ENCODE measurements at regions not wholly inside any gene's neighbourhood (a gene's known extent, or its start where the extent isn't known, plus 50 kb on each side); places are given as distances from the start of the nearest gene placed in this dataset.
A peak's percentile ranks its signal among the peaks of the same experiment; 100 is the strongest.

- H3K4me3 ChIP-seq (ENCODE audit: low read depth, low read length): no peak overlapping the region
- no peaks in the 10 kb centered on the region for H3K9me3 ChIP-seq (ENCODE audit: control insufficient read depth, insufficient read depth, low read length)
- no peak overlapping the region for H3K27ac ChIP-seq (ENCODE audit: low read depth, low read length)
- no peaks in the 10 kb centered on the region for H3K36me3 ChIP-seq (ENCODE audit: control insufficient read depth, insufficient read depth, low read length)
- DNase-seq (ENCODE audit: low read depth in 4 of 6, low spot score in 6 of 6): no peak
- 83% methylated on average over 3 of the region's 4 CpGs for WGBS (ENCODE audit: insufficient coverage)
- no peaks in the 10 kb centered on the region for H3K4me1 ChIP-seq (ENCODE audit: control insufficient read depth, insufficient read depth, low read length)
- H3K27me3 ChIP-seq (ENCODE audit: control insufficient read depth, insufficient read depth, low read length): no peaks in the 10 kb centered on the region
Measured at GRCh38 chr1:90650401-90650800, 66.7 kb downstream of the BARHL2 start.

DNA sequence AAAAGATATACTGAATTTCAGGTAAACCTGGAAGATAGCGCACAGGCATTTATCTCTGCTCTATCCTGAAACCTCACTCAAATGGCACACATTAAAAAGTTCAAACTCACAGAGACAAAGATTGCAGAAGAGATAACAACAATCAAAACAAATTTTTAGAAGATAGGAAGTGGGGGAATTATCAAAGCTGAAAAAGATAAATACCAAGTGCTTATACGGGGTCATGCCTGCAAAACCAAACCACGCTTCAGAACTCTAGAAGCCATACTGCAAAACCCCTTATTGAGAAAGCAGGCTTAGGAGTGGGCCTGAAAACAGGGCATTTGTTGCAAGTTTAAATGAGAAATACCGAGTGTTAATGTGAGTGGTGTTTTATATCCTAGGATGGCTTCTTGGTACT is 76.8 kb downstream of the BARHL2 start:
- Histone ChIP-seq H3K9me3 (ENCODE audit: control insufficient read depth, insufficient read depth, low read length) (no peaks in the 10 kb centered on the region), H3K4me3 (ENCODE audit: low read depth, low read length) (no peak overlapping the region), H3K27ac (ENCODE audit: low read depth, low read length) (no peak overlapping the region), H3K27me3 (ENCODE audit: control insufficient read depth, insufficient read depth, low read length) (no peaks in the 10 kb centered on the region), H3K36me3 (ENCODE audit: control insufficient read depth, insufficient read depth, low read length) (no peaks in the 10 kb centered on the region), H3K4me1 (ENCODE audit: control insufficient read depth, insufficient read depth, low read length) (no peaks in the 10 kb centered on the region)
- no peak for DNase-seq (ENCODE audit: low read depth in 4 of 6, low spot score in 6 of 6)
- no CpG with 5 or more reads among the region's 4 CpGs for WGBS (ENCODE audit: insufficient coverage)

DNA sequence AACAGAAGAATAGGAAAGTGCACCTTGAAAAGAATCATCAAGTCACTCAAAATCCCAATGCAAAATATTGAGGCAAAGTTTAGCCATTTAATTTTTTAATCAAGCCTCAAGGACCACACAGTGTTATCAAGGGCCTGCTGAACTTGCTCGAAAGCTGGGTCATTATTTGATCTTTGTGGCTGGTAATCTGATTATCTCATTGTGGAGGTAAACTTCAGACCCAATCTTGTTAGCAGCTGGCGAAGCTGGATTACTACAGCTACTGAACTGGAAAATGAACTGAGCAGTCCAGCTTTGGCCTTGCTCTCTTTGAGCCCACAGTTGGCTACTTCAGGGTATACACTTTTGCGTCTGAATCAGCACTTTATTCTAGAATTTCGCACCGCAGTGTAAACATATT is 94.4 kb downstream of the BARHL2 start:
- H3K9me3 ChIP-seq (ENCODE audit: control insufficient read depth, insufficient read depth, low read length): no peaks in the 10 kb centered on the region
- WGBS (ENCODE audit: insufficient coverage): 92% methylated on average over 5 of the region's 5 CpGs
- no peak for DNase-seq (ENCODE audit: low read depth in 4 of 6, low spot score in 6 of 6)
- H3K27ac ChIP-seq (ENCODE audit: low read depth, low read length): no peak overlapping the region
- H3K27me3 ChIP-seq (ENCODE audit: control insufficient read depth, insufficient read depth, low read length): no peaks in the 10 kb centered on the region
- H3K4me3 ChIP-seq (ENCODE audit: low read depth, low read length): no peak overlapping the region
- no peaks in the 10 kb centered on the region for H3K4me1 ChIP-seq (ENCODE audit: control insufficient read depth, insufficient read depth, low read length)
- H3K36me3 ChIP-seq (ENCODE audit: control insufficient read depth, insufficient read depth, low read length): no peaks in the 10 kb centered on the region

DNA sequence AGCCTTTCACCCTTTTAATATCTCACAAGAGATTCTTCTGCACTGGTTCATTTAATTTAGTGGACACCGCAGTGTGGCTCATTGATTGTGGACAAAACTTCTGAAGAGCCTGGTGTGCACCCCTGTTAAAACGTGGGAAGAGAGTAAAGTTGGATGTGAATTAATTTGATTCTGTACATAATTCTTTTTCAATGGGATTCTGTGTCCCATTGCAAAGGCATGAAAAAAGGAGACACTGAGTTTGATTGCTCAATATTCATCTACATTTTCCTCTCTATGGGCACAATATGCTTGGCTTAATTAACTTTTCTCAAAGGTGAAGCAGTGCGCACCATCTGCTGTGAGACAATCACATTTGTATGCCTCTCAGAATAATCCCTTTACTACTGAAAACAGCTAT is 95.1 kb downstream of the BARHL2 start:
- 43% methylated on average over 2 of the region's 3 CpGs for WGBS (ENCODE audit: insufficient coverage)
- peak in 1 of 6 donors; percentile 56 for DNase-seq (ENCODE audit: low read depth in 4 of 6, low spot score in 6 of 6)

DNA sequence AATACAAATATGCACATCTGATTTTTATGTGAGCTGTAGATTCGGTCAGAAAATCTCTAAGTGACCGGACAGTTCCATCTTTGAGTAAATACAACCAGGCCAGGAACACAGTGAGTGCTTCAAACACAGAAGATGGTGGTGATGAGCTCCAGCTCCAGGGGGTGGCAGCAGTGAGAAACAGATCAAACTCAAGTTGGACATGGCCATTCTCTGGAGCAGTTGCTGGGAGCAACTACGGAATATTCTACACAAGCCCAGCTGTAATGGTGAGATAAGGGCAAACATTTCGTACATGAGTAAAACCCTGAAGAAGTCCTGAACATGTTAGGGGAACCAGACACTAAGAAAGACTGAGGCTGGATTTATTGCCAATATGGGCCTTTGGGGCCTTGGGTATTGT is 100.7 kb downstream of the BARHL2 start:
- 89% methylated on average over 4 of the region's 4 CpGs for WGBS (ENCODE audit: insufficient coverage)
- Histone ChIP-seq H3K4me1 (ENCODE audit: control insufficient read depth, insufficient read depth, low read length) (no peaks in the 10 kb centered on the region), H3K4me3 (ENCODE audit: low read depth, low read length) (no peak overlapping the region), H3K27ac (ENCODE audit: low read depth, low read length) (no peak overlapping the region), H3K36me3 (ENCODE audit: control insufficient read depth, insufficient read depth, low read length) (no peaks in the 10 kb centered on the region), H3K9me3 (ENCODE audit: control insufficient read depth, insufficient read depth, low read length) (no peaks in the 10 kb centered on the region), H3K27me3 (ENCODE audit: control insufficient read depth, insufficient read depth, low read length) (no peaks in the 10 kb centered on the region)
- no peak for DNase-seq (ENCODE audit: low read depth in 4 of 6, low spot score in 6 of 6)

More for the DNA sequence above, 95.1 kb downstream of the BARHL2 start:
- no peak overlapping the region for H3K4me3 ChIP-seq (ENCODE audit: low read depth, low read length)
- H3K4me1 ChIP-seq (ENCODE audit: control insufficient read depth, insufficient read depth, low read length): no peaks in the 10 kb centered on the region
- no peak overlapping the region for H3K27ac ChIP-seq (ENCODE audit: low read depth, low read length)
- H3K36me3 ChIP-seq (ENCODE audit: control insufficient read depth, insufficient read depth, low read length): no peaks in the 10 kb centered on the region
- H3K9me3 ChIP-seq (ENCODE audit: control insufficient read depth, insufficient read depth, low read length): no peaks in the 10 kb centered on the region
- no peaks in the 10 kb centered on the region for H3K27me3 ChIP-seq (ENCODE audit: control insufficient read depth, insufficient read depth, low read length)

- Histone ChIP-seq H3K4me3 (ENCODE audit: low read depth, low read length) (no peak overlapping the region), H3K4me1 (ENCODE audit: control insufficient read depth, insufficient read depth, low read length) (no peaks in the 10 kb centered on the region), H3K36me3 (ENCODE audit: control insufficient read depth, insufficient read depth, low read length) (no peaks in the 10 kb centered on the region), H3K9me3 (ENCODE audit: control insufficient read depth, insufficient read depth, low read length) (no peaks in the 10 kb centered on the region), H3K27ac (ENCODE audit: low read depth, low read length) (no peak overlapping the region), H3K27me3 (ENCODE audit: control insufficient read depth, insufficient read depth, low read length) (no peaks in the 10 kb centered on the region)
- 83% methylated on average over 1 of the region's 1 CpG for WGBS (ENCODE audit: insufficient coverage)
- DNase-seq (ENCODE audit: low read depth in 4 of 6, low spot score in 6 of 6): no peak
Measured at GRCh38 chr1:90614872-90615271, 102.2 kb downstream of the BARHL2 start.

DNA sequence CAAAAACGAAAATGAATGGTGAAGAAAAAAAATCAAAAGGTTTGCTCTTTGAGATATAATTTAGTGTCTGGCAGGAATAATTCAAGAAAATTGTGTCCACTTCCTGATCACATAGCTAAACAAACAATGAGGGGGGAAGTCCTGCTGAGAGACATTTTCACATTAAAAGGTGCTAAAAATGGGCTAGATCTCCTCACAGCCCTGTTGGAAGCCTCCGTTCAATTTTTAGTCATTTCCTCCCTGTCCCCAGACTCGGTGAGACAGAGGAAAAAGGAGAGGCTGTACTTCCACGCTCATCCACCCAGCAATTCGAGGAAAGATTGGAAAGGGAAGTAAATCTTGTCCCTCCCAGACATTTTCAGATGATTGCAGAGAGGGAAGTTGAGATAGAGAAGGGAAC is 103.7 kb downstream of the BARHL2 start:
- WGBS (ENCODE audit: insufficient coverage): no CpG with 5 or more reads among the region's 5 CpGs
- Histone ChIP-seq H3K4me1 (ENCODE audit: control insufficient read depth, insufficient read depth, low read length) (no peaks in the 10 kb centered on the region), H3K27me3 (ENCODE audit: control insufficient read depth, insufficient read depth, low read length) (no peaks in the 10 kb centered on the region), H3K27ac (ENCODE audit: low read depth, low read length) (no peak overlapping the region), H3K36me3 (ENCODE audit: control insufficient read depth, insufficient read depth, low read length) (no peaks in the 10 kb centered on the region), H3K9me3 (ENCODE audit: control insufficient read depth, insufficient read depth, low read length) (no peaks in the 10 kb centered on the region), H3K4me3 (ENCODE audit: low read depth, low read length) (no peak overlapping the region)
- no peak for DNase-seq (ENCODE audit: low read depth in 4 of 6, low spot score in 6 of 6)

DNA sequence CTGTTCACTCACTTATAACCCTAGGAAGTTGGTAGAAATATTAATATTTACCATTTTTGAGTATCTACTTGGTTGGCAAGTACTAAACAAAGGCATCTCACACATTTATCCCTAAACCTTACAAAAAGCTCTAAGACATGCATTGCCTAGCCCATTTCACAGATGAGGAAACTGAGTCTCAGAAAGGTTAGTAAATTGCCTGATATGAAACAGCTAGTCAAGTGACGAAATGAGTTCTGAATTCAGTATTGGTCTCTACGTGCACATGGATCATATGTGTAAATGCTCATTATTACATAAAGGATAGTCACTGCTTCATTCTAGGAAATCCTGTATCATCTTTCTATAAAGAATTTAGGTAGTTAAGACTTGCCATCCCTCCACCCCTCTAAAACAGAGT is 105.1 kb downstream of the BARHL2 start:
- no peaks in the 10 kb centered on the region for H3K9me3 ChIP-seq (ENCODE audit: control insufficient read depth, insufficient read depth, low read length)
- H3K27ac ChIP-seq (ENCODE audit: low read depth, low read length): no peak overlapping the region
- no CpG with 5 or more reads among the region's 2 CpGs for WGBS (ENCODE audit: insufficient coverage)
- no peak for DNase-seq (ENCODE audit: low read depth in 4 of 6, low spot score in 6 of 6)
- no peak overlapping the region for H3K4me3 ChIP-seq (ENCODE audit: low read depth, low read length)
- no peaks in the 10 kb centered on the region for H3K36me3 ChIP-seq (ENCODE audit: control insufficient read depth, insufficient read depth, low read length)
- H3K4me1 ChIP-seq (ENCODE audit: control insufficient read depth, insufficient read depth, low read length): no peaks in the 10 kb centered on the region
- H3K27me3 ChIP-seq (ENCODE audit: control insufficient read depth, insufficient read depth, low read length): no peaks in the 10 kb centered on the region

GRCh38 chr1:90607736-90608135 is 109.4 kb downstream of the BARHL2 start:
- H3K27ac ChIP-seq (ENCODE audit: low read depth, low read length): no peak overlapping the region
- no peak overlapping the region for H3K4me3 ChIP-seq (ENCODE audit: low read depth, low read length)
- DNase-seq (ENCODE audit: low read depth in 4 of 6, low spot score in 6 of 6): no peak
- H3K36me3 ChIP-seq (ENCODE audit: control insufficient read depth, insufficient read depth, low read length): no peaks in the 10 kb centered on the region
- no peaks in the 10 kb centered on the region for H3K4me1 ChIP-seq (ENCODE audit: control insufficient read depth, insufficient read depth, low read length)
- H3K27me3 ChIP-seq (ENCODE audit: control insufficient read depth, insufficient read depth, low read length): no peaks in the 10 kb centered on the region
- no peaks in the 10 kb centered on the region for H3K9me3 ChIP-seq (ENCODE audit: control insufficient read depth, insufficient read depth, low read length)
- 94% methylated on average over 2 of the region's 4 CpGs for WGBS (ENCODE audit: insufficient coverage)

DNA sequence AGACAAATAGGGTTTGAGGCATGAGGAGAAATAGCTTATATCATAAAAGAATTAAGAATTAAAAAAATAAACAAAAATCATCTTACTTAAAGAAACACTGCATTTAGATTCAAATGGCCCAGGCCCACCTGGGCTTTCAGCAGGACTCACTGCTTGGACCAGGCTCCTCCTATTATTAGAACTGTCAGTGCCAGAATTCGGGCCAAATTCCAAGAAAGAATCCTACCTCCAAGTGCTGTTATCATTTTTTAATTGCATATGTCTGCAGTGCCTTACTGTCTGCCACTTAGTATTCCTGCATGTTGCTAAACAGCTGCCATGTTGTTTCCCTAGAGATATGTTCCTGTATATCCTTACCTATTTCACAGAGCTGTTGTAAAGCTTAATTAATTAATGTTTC is 112.0 kb downstream of the BARHL2 start:
- DNase-seq (ENCODE audit: low read depth in 4 of 6, low spot score in 6 of 6): peak in 1 of 6 donors; percentile 33

More for the DNA sequence above, 112.0 kb downstream of the BARHL2 start:
- Histone ChIP-seq H3K27ac (ENCODE audit: low read depth, low read length) (no peak overlapping the region), H3K4me3 (ENCODE audit: low read depth, low read length) (no peak overlapping the region), H3K27me3 (ENCODE audit: control insufficient read depth, insufficient read depth, low read length) (no peaks in the 10 kb centered on the region), H3K9me3 (ENCODE audit: control insufficient read depth, insufficient read depth, low read length) (no peaks in the 10 kb centered on the region), H3K36me3 (ENCODE audit: control insufficient read depth, insufficient read depth, low read length) (no peaks in the 10 kb centered on the region), H3K4me1 (ENCODE audit: control insufficient read depth, insufficient read depth, low read length) (no peaks in the 10 kb centered on the region)
- no CpG with 5 or more reads among the region's 1 CpG for WGBS (ENCODE audit: insufficient coverage)
